HepG2 (cell line): ENCODE measurements at regions not wholly inside any gene's neighbourhood (a gene's known extent, or its start where the extent isn't known, plus 50 kb on each side); places are given as distances from the start of the nearest gene placed in this dataset.

Experiments used
- ATAC-seq: fragments of 200-7000 bp; cut with Tn5 transposase; 3 replicates; pipeline ENCODE4 v1.9.1; 2020; ENCODE audit warnings: mild to moderate bottlenecking, moderate library complexity
- BruUV-seq: library from RNA; stranded (reverse); fragments of 400-500 nt; replicated peaks from 2 replicates; lab custom pipeline; 2021; lab: Mats Ljungman, UMichigan
- CTCF ChIA-PET: fragments of 300-600 bp; formaldehyde crosslinking; extraction: SDS; loops from one replicate; lab custom pipeline; 2021; ENCODE audit warnings: low total read pairs, inconsistent platforms, low intra/inter-chr PET ratio; lab: Yijun Ruan, JAX
- POLR2A ChIA-PET: fragments of 350-600 bp; sonication (Branson Sonifier 250); formaldehyde crosslinking; loops from one replicate; lab custom pipeline; 2020; ENCODE audit warnings: antibody characterized with exemption, inconsistent platforms; lab: Yijun Ruan, JAX
- DNase-seq: peaks from one replicate; pipeline ENCODE4 v3.0.0-alpha.2; 2015; ENCODE audit warnings: low spot score
- FAIRE-seq: peaks from 3 replicates; lab custom pipeline; 2011; peaks lifted over from hg19 to GRCh38; lab: Jason Lieb, UNC
- H2AFZ ChIP-seq: one replicate; pipeline ENCODE4 v1.6.1; 2011; ENCODE audit warnings: low read length, inconsistent platforms
- H3K27ac ChIP-seq: fragments of 300-600 bp; 3 replicates; pipeline ENCODE4 v1.8.0; 2011; ENCODE audit warnings: mixed run types, mild to moderate bottlenecking, mixed read lengths, low read length, inconsistent platforms; ENCODE audit not compliant: insufficient read depth; ENCODE audit errors: extremely low read length
- H3K27me3 ChIP-seq, 2 experiments: fragments of 200-600 bp in 1 of 2; 2 replicates in 1 of 2; 3 replicates in 1 of 2; pipeline versions ENCODE4 v1.6.0 to v1.8.0; 2011; ENCODE audit warnings: low read length in 2 of 2, mild to moderate bottlenecking in 2 of 2, moderate library complexity in 2 of 2, inconsistent platforms in 1 of 2; ENCODE audit not compliant: insufficient read depth in 2 of 2, control insufficient read depth in 1 of 2
- H3K36me3 ChIP-seq, 2 experiments: fragments of 200-600 bp in 1 of 2; replicated peaks in 1 of 2; 2 replicates in 1 of 2; 3 replicates in 1 of 2; pipeline versions ENCODE4 v1.5.1 to v1.8.0; 2011; ENCODE audit warnings: low read length in 2 of 2, inconsistent platforms in 1 of 2; ENCODE audit not compliant: insufficient read depth in 2 of 2, control insufficient read depth in 1 of 2
- H3K4me1 ChIP-seq: 2 replicates; pipeline ENCODE4 v1.5.1; 2012; ENCODE audit warnings: low read length, inconsistent platforms; ENCODE audit not compliant: insufficient read depth
- H3K4me2 ChIP-seq: 2 replicates; pipeline ENCODE4 v1.6.0; 2011; ENCODE audit warnings: low read depth, low read length, inconsistent platforms
- H3K4me3 ChIP-seq, 3 experiments: fragments of 200-600 bp in 1 of 3; sonication (generic), shearing (Covaris generic) in 1 of 3; replicated peaks in 1 of 3; 2 replicates each; pipeline ENCODE4 v1.5.1; 2011 to 2016; ENCODE audit warnings: low read length in 3 of 3, inconsistent platforms in 2 of 3, low read depth in 2 of 3, mild to moderate bottlenecking in 2 of 3, control low read depth in 1 of 3, mixed read lengths in 1 of 3; ENCODE audit not compliant: insufficient read depth in 1 of 3
- H3K79me2 ChIP-seq: one replicate; pipeline ENCODE4 v1.6.1; 2011; ENCODE audit warnings: low read length, inconsistent platforms; ENCODE audit not compliant: insufficient read depth
- H3K9ac ChIP-seq: 2 replicates; pipeline ENCODE4 v1.6.0; 2011; ENCODE audit warnings: mild to moderate bottlenecking, low read depth, low read length, inconsistent platforms; ENCODE audit not compliant: insufficient read depth
- H3K9me3 ChIP-seq: 2 replicates; pipeline ENCODE4 v1.5.1; 2012; ENCODE audit warnings: mild to moderate bottlenecking, low read length
- H4K20me1 ChIP-seq: 2 replicates; pipeline ENCODE4 v1.6.0; 2011; ENCODE audit warnings: inconsistent platforms, mild to moderate bottlenecking, low read length, moderate library complexity; ENCODE audit not compliant: insufficient read depth
- HNRNPL ChIP-seq: fragments of 200-400 bp; formaldehyde crosslinking; IDR thresholded peaks from 2 replicates; pipeline ENCODE4 v1.6.1; 2017; ENCODE audit warnings: mild to moderate bottlenecking, low read depth, low read length
- IRF2 ChIP-seq: IDR thresholded peaks from 2 replicates; pipeline ENCODE4 v1.6.1; 2018; ENCODE audit warnings: missing genetic modification reagents, missing compliant biosample characterization
- MLX ChIP-seq: IDR thresholded peaks from 2 replicates; pipeline ENCODE4 v1.6.1; 2016
- RAD21 ChIP-seq: fragments of 450-650 bp; formaldehyde crosslinking; IDR thresholded peaks from 2 replicates; pipeline ENCODE4 v1.5.0; 2020; ENCODE audit warnings: mild to moderate bottlenecking
- ZNF160 ChIP-seq: sonication (generic); formaldehyde crosslinking; IDR thresholded peaks from 2 replicates; pipeline ENCODE4 v1.8.0; 2022; ENCODE audit warnings: mild to moderate bottlenecking, inconsistent platforms, missing genetic modification reagents
- ZNF30 ChIP-seq: sonication (generic); formaldehyde crosslinking; IDR thresholded peaks from 2 replicates; pipeline ENCODE4 v1.5.0; 2020; ENCODE audit warnings: mild to moderate bottlenecking, missing genetic modification reagents
- ZNF747 ChIP-seq: sonication (generic); formaldehyde crosslinking; IDR thresholded peaks from 2 replicates; pipeline ENCODE4 v1.8.1; 2023; ENCODE audit warnings: missing genetic modification reagents, mild to moderate bottlenecking, borderline replicate concordance
- WGBS: methylation state at CpG from one replicate; pipeline ENCODE4 v1.1.6; 2017; ENCODE audit warnings: low lambda C conversion rate; 5-methylcytosine and 5-hydroxymethylcytosine counted together
- in situ Hi-C: cut with HindIII; loops from 2 replicates; pipeline ENCODE4 v1.10.0; 2017; ENCODE audit warnings: low pct_unique_long_range_greater_than_20kb; ENCODE audit not compliant: extremely low pct_ligation_motif_present
- intact Hi-C: fragments of 100-400 bp; cut with micrococcal nuclease; formaldehyde crosslinking; loops from one replicate; pipeline ENCODE4 v1.10.0; 2022; ENCODE audit not compliant: unreplicated experiment
- TF ChIP-seq, protein P1 (sequence below): sonication (generic); formaldehyde crosslinking; conservative IDR thresholded peaks from 2 replicates; pipeline ENCODE4 v1.8.0; 2022; ENCODE audit warnings: low read depth, missing genetic modification reagents
- TF ChIP-seq, protein P2 (sequence below): sonication (generic); formaldehyde crosslinking; IDR thresholded peaks from 2 replicates; pipeline ENCODE4 v1.5.1; 2020; ENCODE audit warnings: mild to moderate bottlenecking, moderate library complexity, missing genetic modification reagents

GRCh38 chr4:32950866-32951265 is 2230.7 kb downstream of the PCDH7 start (continued):
- TF ChIP-seq, protein P1, sequence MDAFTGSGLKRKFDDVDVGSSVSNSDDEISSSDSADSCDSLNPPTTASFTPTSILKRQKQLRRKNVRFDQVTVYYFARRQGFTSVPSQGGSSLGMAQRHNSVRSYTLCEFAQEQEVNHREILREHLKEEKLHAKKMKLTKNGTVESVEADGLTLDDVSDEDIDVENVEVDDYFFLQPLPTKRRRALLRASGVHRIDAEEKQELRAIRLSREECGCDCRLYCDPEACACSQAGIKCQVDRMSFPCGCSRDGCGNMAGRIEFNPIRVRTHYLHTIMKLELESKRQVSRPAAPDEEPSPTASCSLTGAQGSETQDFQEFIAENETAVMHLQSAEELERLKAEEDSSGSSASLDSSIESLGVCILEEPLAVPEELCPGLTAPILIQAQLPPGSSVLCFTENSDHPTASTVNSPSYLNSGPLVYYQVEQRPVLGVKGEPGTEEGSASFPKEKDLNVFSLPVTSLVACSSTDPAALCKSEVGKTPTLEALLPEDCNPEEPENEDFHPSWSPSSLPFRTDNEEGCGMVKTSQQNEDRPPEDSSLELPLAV = no peak
- TF ChIP-seq RAD21 (CRISPR knock-in tag) = no peak

DNA sequence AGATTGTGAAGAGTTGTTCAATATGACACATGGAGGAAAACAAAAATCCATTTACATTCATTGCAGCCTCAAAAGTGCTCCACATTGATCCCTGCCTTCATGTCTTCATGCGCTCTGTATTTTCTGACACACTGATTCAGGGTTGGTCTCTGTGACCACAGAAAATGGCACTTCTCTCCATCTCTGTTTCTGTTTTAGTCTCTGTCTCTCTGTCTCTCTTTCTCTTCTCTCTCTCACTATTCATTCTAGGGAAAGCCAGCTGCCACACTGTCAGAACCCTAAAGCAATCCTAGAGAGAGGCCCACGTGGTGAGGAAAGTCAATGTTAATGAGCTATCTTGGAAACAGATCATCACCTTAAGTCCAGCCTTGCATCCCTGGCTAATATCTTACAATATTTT is 2238.4 kb downstream of the PCDH7 start:
- intact Hi-C loops = no loop called here

DNA sequence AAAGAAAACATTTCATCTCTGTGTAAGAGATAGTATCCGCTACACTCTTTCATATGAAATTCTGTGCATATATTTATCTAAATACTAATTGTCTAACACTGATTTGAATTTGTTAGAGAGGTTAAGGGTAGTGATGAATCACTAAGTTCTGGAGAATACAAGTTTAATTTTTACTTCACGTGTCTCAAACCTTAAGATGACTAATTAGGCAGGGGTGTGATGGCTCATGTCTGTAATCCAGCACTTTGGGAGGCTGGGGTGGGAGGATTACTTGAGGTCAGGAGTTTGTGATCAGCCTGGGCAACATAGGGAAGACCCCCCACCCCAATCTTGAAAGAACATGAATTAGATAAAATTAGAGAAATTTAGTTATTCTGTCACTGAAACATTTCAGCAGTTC is 2241.9 kb downstream of the PCDH7 start:
- POLR2A ChIA-PET = no interaction called here
- in situ Hi-C loops = no loop called here
- TF ChIP-seq HNRNPL = no peak
- TF ChIP-seq, protein P2, sequence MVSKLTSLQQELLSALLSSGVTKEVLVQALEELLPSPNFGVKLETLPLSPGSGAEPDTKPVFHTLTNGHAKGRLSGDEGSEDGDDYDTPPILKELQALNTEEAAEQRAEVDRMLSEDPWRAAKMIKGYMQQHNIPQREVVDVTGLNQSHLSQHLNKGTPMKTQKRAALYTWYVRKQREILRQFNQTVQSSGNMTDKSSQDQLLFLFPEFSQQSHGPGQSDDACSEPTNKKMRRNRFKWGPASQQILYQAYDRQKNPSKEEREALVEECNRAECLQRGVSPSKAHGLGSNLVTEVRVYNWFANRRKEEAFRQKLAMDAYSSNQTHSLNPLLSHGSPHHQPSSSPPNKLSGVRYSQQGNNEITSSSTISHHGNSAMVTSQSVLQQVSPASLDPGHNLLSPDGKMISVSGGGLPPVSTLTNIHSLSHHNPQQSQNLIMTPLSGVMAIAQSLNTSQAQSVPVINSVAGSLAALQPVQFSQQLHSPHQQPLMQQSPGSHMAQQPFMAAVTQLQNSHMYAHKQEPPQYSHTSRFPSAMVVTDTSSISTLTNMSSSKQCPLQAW = no peak
- no peak for TF ChIP-seq ZNF160 (CRISPR knock-in tag)
- TF ChIP-seq MLX (CRISPR knock-in tag) = no peak

More for the DNA sequence above, 2238.4 kb downstream of the PCDH7 start:
- Histone ChIP-seq H3K9me3 (peaks cover 28% of the 10 kb centered on the region), H3K36me3 (no peaks in the 10 kb centered on the region), H3K79me2 (no peaks in the 10 kb centered on the region), H3K4me3 (no peak overlapping the region), H2AFZ (no peak overlapping the region), H3K4me1 (no peaks in the 10 kb centered on the region), H3K27ac (no peak overlapping the region), H3K27me3 (no peaks in the 10 kb centered on the region), H4K20me1 (no peaks in the 10 kb centered on the region), H3K9ac (no peak overlapping the region), H3K4me2 (no peak overlapping the region)
- BruUV-seq = no TSS peak
- POLR2A ChIA-PET = no interaction called here
- DNase-seq (no peak), ATAC-seq (no peak), FAIRE-seq (no peak)
- WGBS = 50% methylated on average over 2 of the region's 2 CpGs
- in situ Hi-C loops = no loop called here
- CTCF ChIA-PET = no interaction called here
- TF ChIP-seq ZNF747 (no peak), ZNF30 (CRISPR knock-in tag) (no peak), IRF2 (no peak)

More for the DNA sequence above, 2241.9 kb downstream of the PCDH7 start:
- Histone ChIP-seq H3K79me2 (no peaks in the 10 kb centered on the region), H2AFZ (no peak overlapping the region), H3K4me2 (no peak overlapping the region), H3K27ac (no peak overlapping the region), H3K4me3 (no peak overlapping the region), H3K9me3 (peaks cover 29% of the 10 kb centered on the region), H3K27me3 (no peaks in the 10 kb centered on the region), H3K9ac (no peak overlapping the region), H4K20me1 (no peaks in the 10 kb centered on the region), H3K4me1 (no peaks in the 10 kb centered on the region), H3K36me3 (no peaks in the 10 kb centered on the region)
- DNase-seq (no peak), FAIRE-seq (no peak), ATAC-seq (no peak)
- WGBS = 0% methylated on average over 2 of the region's 2 CpGs
- intact Hi-C loops = no loop called here
- CTCF ChIA-PET = no interaction called here
- BruUV-seq = no TSS peak
